H9 (cell line): ENCODE measurements at regions not wholly inside any gene's neighbourhood (a gene's known extent, or its start where the extent isn't known, plus 50 kb on each side); places are given as distances from the start of the nearest gene placed in this dataset.

Source experiments
- DNase-seq: peaks from one replicate; pipeline ENCODE4 v3.0.0-alpha.2; 2017
- H2AFZ ChIP-seq: one replicate; pipeline ENCODE4 v1.6.1; 2013; ENCODE audit warnings: mild to moderate bottlenecking, low read length, control low read depth, moderate library complexity
- H2AK5ac ChIP-seq: 2 replicates; pipeline ENCODE4 v1.6.1; 2013; ENCODE audit warnings: low read length, control low read depth, mixed read lengths; ENCODE audit not compliant: insufficient read length
- H2BK120ac ChIP-seq: one replicate; pipeline ENCODE4 v1.6.1; 2013; ENCODE audit warnings: low read depth, mild to moderate bottlenecking, low read length, control low read depth, inconsistent platforms; ENCODE audit not compliant: poor library complexity, severe bottlenecking
- H2BK12ac ChIP-seq: 2 replicates; pipeline ENCODE4 v1.6.1; 2013; ENCODE audit warnings: low read length, control low read depth, mixed read lengths, low read depth; ENCODE audit not compliant: insufficient read length
- H2BK15ac ChIP-seq: 2 replicates; pipeline ENCODE4 v1.6.1; 2013; ENCODE audit warnings: low read depth, low read length, control low read depth
- H2BK20ac ChIP-seq: one replicate; pipeline ENCODE4 v1.6.1; 2013; ENCODE audit warnings: low read depth, mild to moderate bottlenecking, low read length, control low read depth, inconsistent platforms; ENCODE audit not compliant: poor library complexity, severe bottlenecking
- H2BK5ac ChIP-seq: 2 replicates; pipeline ENCODE4 v1.6.1; 2013; ENCODE audit warnings: low read length, control low read depth, mixed read lengths; ENCODE audit not compliant: insufficient read length
- H3K14ac ChIP-seq: 2 replicates; pipeline ENCODE4 v1.6.1; 2013; ENCODE audit warnings: low read length, control low read depth; ENCODE audit not compliant: insufficient read depth
- H3K18ac ChIP-seq: 2 replicates; pipeline ENCODE4 v1.6.1; 2013; ENCODE audit warnings: low read depth, mild to moderate bottlenecking, mixed read lengths, low read length, control low read depth; ENCODE audit not compliant: insufficient read length
- H3K23ac ChIP-seq: 2 replicates; pipeline ENCODE4 v1.6.1; 2013; ENCODE audit warnings: low read length, control low read depth, mixed read lengths, low read depth; ENCODE audit not compliant: insufficient read length
- H3K23me2 ChIP-seq: 2 replicates; pipeline ENCODE4 v1.6.1; 2013; ENCODE audit warnings: low read depth, mild to moderate bottlenecking, mixed read lengths, low read length, control low read depth; ENCODE audit not compliant: insufficient read length, poor library complexity, severe bottlenecking
- H3K27ac ChIP-seq: 2 replicates; pipeline ENCODE4 v1.5.1; 2013; ENCODE audit warnings: low read length, control low read depth, mixed read lengths, low read depth; ENCODE audit not compliant: insufficient read length
- H3K27me3 ChIP-seq: 2 replicates; pipeline ENCODE4 v1.6.1; 2013; ENCODE audit warnings: low read length, control low read depth, inconsistent platforms; ENCODE audit not compliant: insufficient read depth
- H3K4ac ChIP-seq: 2 replicates; pipeline ENCODE4 v1.6.1; 2013; ENCODE audit warnings: low read depth, mild to moderate bottlenecking, control low read depth, inconsistent platforms, low read length, moderate library complexity
- H3K4me1 ChIP-seq: 2 replicates; pipeline ENCODE4 v1.6.1; 2013; ENCODE audit warnings: low read length, control low read depth, inconsistent platforms; ENCODE audit not compliant: insufficient read depth
- H3K4me2 ChIP-seq: 2 replicates; pipeline ENCODE4 v1.6.1; 2013; ENCODE audit warnings: low read length, control low read depth, mixed read lengths; ENCODE audit not compliant: insufficient read length, insufficient read depth
- H3K56ac ChIP-seq: 2 replicates; pipeline ENCODE4 v1.6.1; 2013; ENCODE audit warnings: low read depth, mild to moderate bottlenecking, mixed read lengths, low read length, control low read depth; ENCODE audit not compliant: insufficient read length
- H3K79me1 ChIP-seq: 2 replicates; pipeline ENCODE4 v1.6.1; 2013; ENCODE audit warnings: low read depth, mild to moderate bottlenecking, moderate library complexity, low read length, control low read depth, inconsistent platforms; ENCODE audit not compliant: insufficient read depth, poor library complexity, severe bottlenecking
- H3K79me2 ChIP-seq: 2 replicates; pipeline ENCODE4 v1.6.1; 2013; ENCODE audit warnings: low read length, control low read depth, inconsistent platforms; ENCODE audit not compliant: insufficient read depth
- H3K9ac ChIP-seq: 2 replicates; pipeline ENCODE4 v1.6.1; 2013; ENCODE audit warnings: low read length, control low read depth, mixed read lengths; ENCODE audit not compliant: insufficient read length; ENCODE audit errors: extremely low read depth
- H3K9me3 ChIP-seq: one replicate; pipeline ENCODE4 v1.6.1; 2013; ENCODE audit warnings: low read depth, low read length, inconsistent platforms; ENCODE audit not compliant: control insufficient read depth
- H3T11ph ChIP-seq: one replicate; pipeline ENCODE4 v1.6.1; 2013; ENCODE audit warnings: mild to moderate bottlenecking, low read length, control low read depth, inconsistent platforms
- H4K20me1 ChIP-seq: one replicate; pipeline ENCODE4 v1.6.1; 2013; ENCODE audit not compliant: control insufficient read depth, insufficient read length, insufficient read depth
- H4K5ac ChIP-seq: 2 replicates; pipeline ENCODE4 v1.6.1; 2013; ENCODE audit warnings: low read depth, mild to moderate bottlenecking, mixed read lengths, low read length, control low read depth; ENCODE audit not compliant: insufficient read length
- H4K8ac ChIP-seq: replicated peaks from 2 replicates; pipeline ENCODE4 v1.6.1; 2013; ENCODE audit warnings: low read length, control low read depth, mixed read lengths, low read depth; ENCODE audit not compliant: insufficient read length
- H4K91ac ChIP-seq: 2 replicates; pipeline ENCODE4 v1.6.1; 2013; ENCODE audit warnings: low read depth, mild to moderate bottlenecking, moderate library complexity, mixed read lengths, low read length, control low read depth; ENCODE audit not compliant: insufficient read length
- H3K27ac Mint-ChIP-seq, 3 experiments: 2 replicates in 2 of 3; 3 replicates in 1 of 3; pipeline ENCODE4 v1.8.0; 2020 to 2021; ENCODE audit warnings: mixed read lengths in 3 of 3, mild to moderate bottlenecking in 1 of 3, moderate library complexity in 1 of 3
- H3K27me3 Mint-ChIP-seq: 2 replicates; pipeline ENCODE4 v1.8.0; 2021; ENCODE audit warnings: low read depth, mild to moderate bottlenecking, moderate library complexity, mixed read lengths
- H3K36me3 Mint-ChIP-seq, 3 experiments: 2 replicates in 2 of 3; 3 replicates in 1 of 3; pipeline ENCODE4 v1.8.0; 2020 to 2021; ENCODE audit warnings: low read depth in 3 of 3, mixed read lengths in 3 of 3; ENCODE audit not compliant: insufficient read depth in 1 of 3
- H3K4me1 Mint-ChIP-seq, 2 experiments: 2 replicates each; pipeline ENCODE4 v1.8.0; 2020; ENCODE audit warnings: mixed read lengths in 2 of 2
- H3K4me3 Mint-ChIP-seq, 2 experiments: 2 replicates in 1 of 2; 3 replicates in 1 of 2; pipeline ENCODE4 v1.8.0; 2020 to 2021; ENCODE audit warnings: mild to moderate bottlenecking in 2 of 2, mixed read lengths in 2 of 2, moderate library complexity in 1 of 2
- H3K9me3 Mint-ChIP-seq, 2 experiments: 2 replicates in 1 of 2; 3 replicates in 1 of 2; pipeline ENCODE4 v1.8.0; 2020; ENCODE audit warnings: mild to moderate bottlenecking in 2 of 2, mixed read lengths in 2 of 2, moderate library complexity in 1 of 2
- WGBS: extraction: QIAGEN DNeasy Blood & Tissue Kit; methylation state at CpG from one replicate; pipeline ENCODE4 v1.1.7; 2013; ENCODE audit warnings: missing lambda C conversion rate, low lambda C conversion rate, mixed read lengths; ENCODE audit not compliant: insufficient read length; ENCODE audit errors: extremely low coverage; 5-methylcytosine and 5-hydroxymethylcytosine counted together
- TF ChIP-seq, protein P1 (sequence below): fragments of 200-600 bp; sonication (generic); conservative IDR thresholded peaks from 3 replicates; pipeline ENCODE4 v1.8.0; 2021; ENCODE audit warnings: antibody characterized with exemption, mild to moderate bottlenecking

DNA sequence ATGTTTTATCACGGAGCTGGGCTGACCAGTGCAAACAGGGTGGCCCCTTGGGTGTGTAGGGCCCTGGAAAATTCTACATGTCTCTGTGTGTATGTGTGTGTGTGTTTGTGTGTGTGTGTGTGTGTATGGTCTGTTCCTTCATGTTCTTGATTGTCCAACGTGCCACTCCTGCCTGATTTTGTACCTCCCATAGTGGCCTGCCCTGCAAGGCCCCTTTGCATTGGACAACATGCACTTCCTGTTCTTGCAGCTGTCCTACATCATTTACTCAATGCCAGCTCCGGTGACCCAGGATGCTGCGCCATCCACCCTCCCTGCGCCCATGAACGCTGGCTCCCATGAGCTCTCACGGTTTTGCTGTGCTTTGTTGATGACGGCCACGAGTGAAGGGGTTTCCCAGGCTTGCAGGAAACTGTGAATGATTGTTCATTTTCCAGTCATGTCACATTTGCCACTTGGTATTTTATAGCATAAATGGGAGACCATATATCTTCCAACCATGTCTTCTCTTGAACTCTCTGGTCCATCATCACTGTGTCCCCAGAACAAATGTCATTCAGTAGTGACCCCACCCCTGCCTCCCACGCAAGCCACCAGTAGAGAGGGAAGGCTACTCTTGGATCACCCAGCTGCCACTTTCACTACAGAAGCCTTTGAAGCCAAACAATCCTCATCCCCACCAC lies 69.7 kb upstream of the NCK2 start:
- no CpG with 5 or more reads among the region's 10 CpGs for WGBS
- Histone ChIP-seq H2AK5ac (no peak overlapping the region), H3K9ac (no peak overlapping the region), H4K20me1 (no peaks in the 10 kb centered on the region), H3K4ac (no peak overlapping the region), H3K23ac (no peak overlapping the region), H3K14ac (no peak overlapping the region), H2BK12ac (no peak overlapping the region), H3K79me2 (no peaks in the 10 kb centered on the region), H3K79me1 (no peaks in the 10 kb centered on the region), H4K91ac (no peak overlapping the region), H3K9me3 (no peaks in the 10 kb centered on the region), H3K4me2 (no peak overlapping the region), H3K27ac (no peak overlapping the region), H3K56ac (no peak overlapping the region), H4K5ac (no peak overlapping the region), H3K23me2 (no peaks in the 10 kb centered on the region), H2BK15ac (no peak overlapping the region), H3K4me1 (no peaks in the 10 kb centered on the region), H2BK20ac (no peak overlapping the region), H3T11ph (no peak overlapping the region), H2AFZ (no peak overlapping the region), H4K8ac (no peak overlapping the region), H2BK5ac (no peak overlapping the region), H3K27me3 (no peaks in the 10 kb centered on the region), H2BK120ac (no peak overlapping the region), H3K18ac (no peak overlapping the region)
- H3K4me3 Mint-ChIP-seq = no peak overlapping the region
- H3K9me3 Mint-ChIP-seq = no peaks in the 10 kb centered on the region
- no peaks in the 10 kb centered on the region for H3K36me3 Mint-ChIP-seq
- peaks cover 11% of the 10 kb centered on the region for H3K27me3 Mint-ChIP-seq
- peak overlapping the region in 2 of 3 experiments; percentile 42 to 49; a peak in 1 of 7 replicates for H3K27ac Mint-ChIP-seq
- TF ChIP-seq, protein P1, sequence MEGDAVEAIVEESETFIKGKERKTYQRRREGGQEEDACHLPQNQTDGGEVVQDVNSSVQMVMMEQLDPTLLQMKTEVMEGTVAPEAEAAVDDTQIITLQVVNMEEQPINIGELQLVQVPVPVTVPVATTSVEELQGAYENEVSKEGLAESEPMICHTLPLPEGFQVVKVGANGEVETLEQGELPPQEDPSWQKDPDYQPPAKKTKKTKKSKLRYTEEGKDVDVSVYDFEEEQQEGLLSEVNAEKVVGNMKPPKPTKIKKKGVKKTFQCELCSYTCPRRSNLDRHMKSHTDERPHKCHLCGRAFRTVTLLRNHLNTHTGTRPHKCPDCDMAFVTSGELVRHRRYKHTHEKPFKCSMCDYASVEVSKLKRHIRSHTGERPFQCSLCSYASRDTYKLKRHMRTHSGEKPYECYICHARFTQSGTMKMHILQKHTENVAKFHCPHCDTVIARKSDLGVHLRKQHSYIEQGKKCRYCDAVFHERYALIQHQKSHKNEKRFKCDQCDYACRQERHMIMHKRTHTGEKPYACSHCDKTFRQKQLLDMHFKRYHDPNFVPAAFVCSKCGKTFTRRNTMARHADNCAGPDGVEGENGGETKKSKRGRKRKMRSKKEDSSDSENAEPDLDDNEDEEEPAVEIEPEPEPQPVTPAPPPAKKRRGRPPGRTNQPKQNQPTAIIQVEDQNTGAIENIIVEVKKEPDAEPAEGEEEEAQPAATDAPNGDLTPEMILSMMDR = no peak
- no peak for DNase-seq
- H3K4me1 Mint-ChIP-seq = peaks cover 12 to 14% of the 10 kb centered on the region in 2 experiments
